Type B pancreatic cell (in vitro differentiated cells): ENCODE measurements at regions not wholly inside any gene's neighbourhood (a gene's known extent, or its start where the extent isn't known, plus 50 kb on each side); places are given as distances from the start of the nearest gene placed in this dataset.

Source experiments
- DNase-seq: peaks from one replicate; pipeline ENCODE4 v3.0.0; 2021; ENCODE audit warnings: mixed read lengths; ENCODE audit not compliant: unreplicated experiment; ENCODE audit errors: extremely low spot score
- H3K27ac Mint-ChIP-seq: 2 replicates; pipeline ENCODE4 v1.8.0; 2021; ENCODE audit warnings: mild to moderate bottlenecking, mixed read lengths
- H3K27me3 Mint-ChIP-seq: 2 replicates; pipeline ENCODE4 v1.8.0; 2021; ENCODE audit warnings: mixed read lengths
- H3K36me3 Mint-ChIP-seq: 2 replicates; pipeline ENCODE4 v1.8.0; 2021; ENCODE audit warnings: mixed read lengths
- H3K4me1 Mint-ChIP-seq: one replicate; pipeline ENCODE4 v1.8.0; 2021; ENCODE audit warnings: mixed read lengths; ENCODE audit not compliant: unreplicated experiment
- H3K4me3 Mint-ChIP-seq: 2 replicates; pipeline ENCODE4 v1.8.0; 2021; ENCODE audit warnings: mild to moderate bottlenecking, mixed read lengths
- H3K9me3 Mint-ChIP-seq: 2 replicates; pipeline ENCODE4 v1.8.0; 2021; ENCODE audit warnings: mixed read lengths
- CTCF ChIP-seq: fragments of 200-600 bp; sonication (generic); conservative IDR thresholded peaks from 2 replicates; pipeline ENCODE4 v1.5.0; 2021; ENCODE audit warnings: antibody characterized with exemption, mild to moderate bottlenecking

GRCh38 chr13:106919638-106920037 lies 351.7 kb upstream of the ARGLU1 start:
- peak overlapping the region; percentile 78 for H3K4me3 Mint-ChIP-seq
- H3K36me3 Mint-ChIP-seq: no peaks in the 10 kb centered on the region
- no peaks in the 10 kb centered on the region for H3K9me3 Mint-ChIP-seq
- peaks cover 36% of the 10 kb centered on the region for H3K4me1 Mint-ChIP-seq
- no peak for DNase-seq
- H3K27me3 Mint-ChIP-seq: peaks cover 11% of the 10 kb centered on the region
- peak overlapping the region; percentile 37 for H3K27ac Mint-ChIP-seq
- no peak for TF ChIP-seq CTCF

- Mint-ChIP-seq H3K27me3 (peaks cover 14% of the 10 kb centered on the region), H3K9me3 (no peaks in the 10 kb centered on the region), H3K27ac (peak overlapping the region; percentile 50), H3K4me3 (peak overlapping the region; percentile 78), H3K4me1 (peaks cover 36% of the 10 kb centered on the region), H3K36me3 (no peaks in the 10 kb centered on the region)
- no peak for TF ChIP-seq CTCF
- DNase-seq: no peak
Measured at GRCh38 chr13:106919133-106919532, 351.2 kb upstream of the ARGLU1 start.

DNA sequence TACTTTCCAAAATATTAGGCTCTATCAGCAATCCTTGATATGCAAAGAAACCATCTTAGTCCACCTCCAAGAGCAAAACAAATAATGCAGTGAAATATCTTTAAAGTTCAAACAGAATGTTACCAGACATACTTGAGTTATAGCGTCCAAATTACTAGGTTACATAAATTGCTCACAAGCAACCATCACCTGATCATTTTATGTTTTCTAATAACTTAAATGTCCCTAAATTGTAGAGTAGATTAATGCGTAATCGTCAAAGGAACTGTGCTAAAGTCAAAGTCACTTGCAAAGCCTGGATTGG lies 350.6 kb upstream of the ARGLU1 start:
- H3K27me3 Mint-ChIP-seq: peaks cover 12% of the 10 kb centered on the region
- no peaks in the 10 kb centered on the region for H3K36me3 Mint-ChIP-seq
- DNase-seq: no peak
- TF ChIP-seq CTCF: no peak
- peak overlapping the region; percentile 87 for H3K4me3 Mint-ChIP-seq
- H3K4me1 Mint-ChIP-seq: peaks cover 36% of the 10 kb centered on the region
- H3K9me3 Mint-ChIP-seq: no peaks in the 10 kb centered on the region
- peak overlapping the region; percentile 83 for H3K27ac Mint-ChIP-seq

DNA sequence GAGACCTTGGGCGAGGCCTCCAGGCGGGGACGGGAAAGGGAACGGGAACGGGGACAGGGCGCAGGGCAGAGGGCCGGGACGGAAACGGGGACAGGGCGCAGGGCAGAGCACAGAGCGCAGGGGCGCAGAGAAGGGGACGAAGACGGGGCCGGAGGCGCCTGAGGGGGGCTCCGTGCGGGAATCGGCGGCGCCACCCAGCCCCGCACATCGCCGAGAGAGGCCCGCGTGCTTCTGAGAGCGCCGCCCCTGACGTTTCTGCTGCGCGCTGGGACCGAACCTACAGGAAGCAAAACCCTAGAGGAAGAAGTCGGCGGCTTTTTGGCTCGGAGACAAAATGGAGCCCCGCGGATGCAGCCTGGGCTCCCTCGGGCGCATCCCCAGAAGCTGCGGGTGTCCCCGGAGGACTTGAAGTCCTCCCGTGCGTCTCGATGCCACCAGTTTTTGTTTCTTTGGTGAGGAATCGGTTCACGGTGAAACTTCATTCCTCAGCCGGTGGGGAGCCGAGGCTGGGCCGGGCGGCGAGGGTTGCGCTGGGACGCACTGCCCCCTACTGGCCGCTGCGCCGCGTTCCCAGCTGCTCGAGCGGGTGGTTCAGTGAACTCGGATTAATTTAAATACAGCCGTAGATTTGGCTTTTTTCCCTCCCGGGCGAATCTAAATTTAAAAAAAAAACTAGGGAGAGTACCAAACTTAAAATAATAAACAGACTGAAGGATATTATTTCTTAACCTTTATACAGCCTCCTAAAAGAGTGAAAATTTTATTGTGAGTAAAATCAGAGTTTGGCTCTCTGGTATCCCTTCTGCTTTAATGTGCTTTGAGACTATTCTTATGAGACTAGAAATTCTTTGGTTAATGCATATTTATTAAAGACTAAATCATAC lies 350.0 kb upstream of the ARGLU1 start:
- H3K4me3 Mint-ChIP-seq: peak overlapping the region; percentile 87
- peak; percentile 99 for TF ChIP-seq CTCF

DNA sequence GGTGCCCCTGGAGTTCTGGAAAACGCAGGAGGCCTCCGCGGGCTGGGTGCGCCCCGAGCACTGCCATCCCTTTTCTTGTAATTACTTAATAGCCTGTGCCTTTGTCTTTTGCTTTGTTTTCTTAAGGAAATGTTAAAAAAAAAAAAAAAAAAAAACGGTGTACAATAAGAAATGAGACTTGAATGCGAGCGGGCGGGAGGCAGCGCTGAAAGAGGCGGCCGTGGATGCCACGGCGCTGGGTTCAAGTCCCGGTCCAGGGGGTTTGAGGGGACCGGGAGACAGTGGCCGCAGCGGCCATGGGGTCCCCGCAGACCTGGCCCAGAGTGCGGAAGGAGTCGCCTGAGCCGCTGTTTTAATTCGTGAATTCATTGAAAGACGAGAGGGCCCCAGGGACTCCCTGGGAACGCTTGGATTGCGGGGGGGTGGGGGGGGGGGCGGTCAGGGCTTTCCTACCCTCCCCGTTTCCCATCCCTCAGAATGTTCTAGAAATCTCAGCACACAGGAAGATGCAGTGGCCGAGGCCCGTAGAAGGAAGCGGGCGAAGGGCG lies 349.2 kb upstream of the ARGLU1 start:
- Mint-ChIP-seq H3K27ac (peak overlapping the region; percentile 28), H3K4me3 (peak overlapping the region; percentile 87), H3K27me3 (peaks cover 7% of the 10 kb centered on the region), H3K36me3 (no peaks in the 10 kb centered on the region), H3K4me1 (peaks cover 33% of the 10 kb centered on the region), H3K9me3 (no peaks in the 10 kb centered on the region)
- no peak for DNase-seq
- TF ChIP-seq CTCF: no peak

More for the DNA sequence above, 350.0 kb upstream of the ARGLU1 start:
- Mint-ChIP-seq H3K4me1 (peaks cover 36% of the 10 kb centered on the region), H3K27me3 (peaks cover 10% of the 10 kb centered on the region), H3K9me3 (no peaks in the 10 kb centered on the region), H3K36me3 (no peaks in the 10 kb centered on the region), H3K27ac (peak overlapping the region; percentile 83)
- DNase-seq: peak; percentile 91
